WERI-Rb-1 (cell line): ENCODE measurements at regions not wholly inside any gene's neighbourhood (a gene's known extent, or its start where the extent isn't known, plus 50 kb on each side); places are given as distances from the start of the nearest gene placed in this dataset.

Experiments used
- DNase-seq: peaks from one replicate; pipeline ENCODE4 v3.0.0-alpha.2; 2020
- H3K27ac ChIP-seq: fragments of 250-450 bp; sonication (Bioruptor Pico); 2 replicates; pipeline ENCODE4 v1.5.1; 2020; ENCODE audit warnings: mild to moderate bottlenecking, moderate library complexity
- H3K27me3 ChIP-seq: fragments of 250-450 bp; sonication (Bioruptor Pico); 2 replicates; pipeline ENCODE4 v1.5.1; 2021; ENCODE audit warnings: mild to moderate bottlenecking, low read depth, moderate library complexity; ENCODE audit not compliant: insufficient read depth, severe bottlenecking
- H3K36me3 ChIP-seq: fragments of 250-450 bp; sonication (Bioruptor Pico); 2 replicates; pipeline ENCODE4 v1.5.1; 2020; ENCODE audit warnings: mild to moderate bottlenecking, moderate library complexity
- H3K4me3 ChIP-seq: 2 replicates; pipeline ENCODE4 v1.5.1; 2011; ENCODE audit warnings: low read depth, mild to moderate bottlenecking, control low read depth, low read length
- H3K9me3 ChIP-seq: fragments of 250-450 bp; sonication (Bioruptor Pico); 2 replicates; pipeline ENCODE4 v1.5.1; 2021; ENCODE audit warnings: mild to moderate bottlenecking, moderate library complexity; ENCODE audit not compliant: severe bottlenecking
- TF ChIP-seq, protein P1 (sequence below): IDR thresholded peaks from 2 replicates; pipeline ENCODE4 v1.5.1; 2011; ENCODE audit warnings: low read depth, mild to moderate bottlenecking, control low read depth, inconsistent platforms, low read length

DNA sequence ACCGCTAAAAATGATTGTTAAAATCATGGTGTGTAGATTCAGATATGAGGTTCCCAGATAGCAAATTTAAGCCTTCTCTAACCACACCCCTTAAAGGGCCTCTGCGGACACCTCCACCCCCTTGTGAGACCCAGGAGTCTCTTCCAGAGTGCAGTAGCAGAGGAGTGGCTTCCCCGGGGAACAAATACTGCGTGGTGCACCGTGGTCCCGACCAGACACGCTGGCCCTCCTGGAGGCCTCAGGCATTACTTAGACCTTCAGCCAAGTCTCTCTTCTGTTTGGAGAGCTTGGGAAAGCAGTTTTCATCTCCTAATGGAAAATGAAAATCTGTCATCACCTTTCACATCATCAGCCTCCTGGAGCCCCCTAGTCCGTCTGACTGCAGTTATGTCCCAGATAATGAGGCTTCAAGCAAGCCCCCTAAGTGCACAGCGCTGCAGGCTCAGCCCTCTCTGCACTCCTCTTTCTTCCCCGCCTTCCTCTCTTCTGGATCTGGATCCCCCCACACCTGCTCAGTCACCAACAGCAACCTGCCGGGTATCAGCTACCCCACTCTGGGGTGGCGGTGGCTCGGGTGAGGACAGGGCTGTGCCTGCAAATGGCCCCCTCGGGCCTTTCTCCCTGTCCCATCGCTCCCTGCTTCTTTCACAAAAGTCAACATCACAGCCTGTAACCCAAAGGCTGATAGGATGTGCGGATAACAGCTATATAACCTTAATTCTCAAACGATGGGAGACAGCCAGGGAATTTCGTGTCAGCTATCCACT lies 58.8 kb upstream of the TAGAP start:
- TF ChIP-seq, protein P1, sequence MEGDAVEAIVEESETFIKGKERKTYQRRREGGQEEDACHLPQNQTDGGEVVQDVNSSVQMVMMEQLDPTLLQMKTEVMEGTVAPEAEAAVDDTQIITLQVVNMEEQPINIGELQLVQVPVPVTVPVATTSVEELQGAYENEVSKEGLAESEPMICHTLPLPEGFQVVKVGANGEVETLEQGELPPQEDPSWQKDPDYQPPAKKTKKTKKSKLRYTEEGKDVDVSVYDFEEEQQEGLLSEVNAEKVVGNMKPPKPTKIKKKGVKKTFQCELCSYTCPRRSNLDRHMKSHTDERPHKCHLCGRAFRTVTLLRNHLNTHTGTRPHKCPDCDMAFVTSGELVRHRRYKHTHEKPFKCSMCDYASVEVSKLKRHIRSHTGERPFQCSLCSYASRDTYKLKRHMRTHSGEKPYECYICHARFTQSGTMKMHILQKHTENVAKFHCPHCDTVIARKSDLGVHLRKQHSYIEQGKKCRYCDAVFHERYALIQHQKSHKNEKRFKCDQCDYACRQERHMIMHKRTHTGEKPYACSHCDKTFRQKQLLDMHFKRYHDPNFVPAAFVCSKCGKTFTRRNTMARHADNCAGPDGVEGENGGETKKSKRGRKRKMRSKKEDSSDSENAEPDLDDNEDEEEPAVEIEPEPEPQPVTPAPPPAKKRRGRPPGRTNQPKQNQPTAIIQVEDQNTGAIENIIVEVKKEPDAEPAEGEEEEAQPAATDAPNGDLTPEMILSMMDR: no peak
- H3K4me3 ChIP-seq: no peak overlapping the region
- no peaks in the 10 kb centered on the region for H3K9me3 ChIP-seq
- H3K27me3 ChIP-seq: no peaks in the 10 kb centered on the region
- no peaks in the 10 kb centered on the region for H3K36me3 ChIP-seq
- DNase-seq: no peak
- no peak overlapping the region for H3K27ac ChIP-seq

- H3K4me3 ChIP-seq: no peak overlapping the region
- no peaks in the 10 kb centered on the region for H3K36me3 ChIP-seq
- TF ChIP-seq, protein P1: no peak
- no peak for DNase-seq
- H3K27ac ChIP-seq: no peak overlapping the region
- H3K27me3 ChIP-seq: no peaks in the 10 kb centered on the region
- H3K9me3 ChIP-seq: no peaks in the 10 kb centered on the region
Measured at GRCh38 chr6:159102373-159103160, 57.8 kb upstream of the TAGAP start.

DNA sequence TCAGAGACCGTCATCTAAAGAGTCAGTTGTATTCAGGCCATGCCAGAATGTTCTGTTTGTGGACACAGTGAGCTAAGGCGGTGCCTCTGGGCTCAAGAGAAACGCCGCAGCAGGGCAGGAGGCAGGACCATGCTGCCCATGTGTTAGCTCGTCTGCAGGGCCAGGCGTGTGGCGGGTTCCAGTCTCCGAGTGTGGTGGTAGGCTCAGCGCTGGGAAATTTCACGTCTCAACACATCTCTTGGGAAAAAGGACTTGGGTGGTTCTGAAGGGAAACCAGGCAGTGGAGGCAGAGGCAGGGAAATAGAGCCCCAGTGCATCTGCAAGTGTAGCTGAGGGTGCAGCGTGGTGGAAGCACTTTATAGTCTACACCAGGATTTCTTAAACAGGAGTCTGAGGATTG lies 56.9 kb upstream of the TAGAP start:
- no peaks in the 10 kb centered on the region for H3K36me3 ChIP-seq
- no peak overlapping the region for H3K27ac ChIP-seq
- H3K9me3 ChIP-seq: no peaks in the 10 kb centered on the region
- H3K27me3 ChIP-seq: no peaks in the 10 kb centered on the region
- TF ChIP-seq, protein P1: no peak
- no peak overlapping the region for H3K4me3 ChIP-seq
- DNase-seq: no peak

- no peak for DNase-seq
- Histone ChIP-seq H3K27ac (no peak overlapping the region), H3K27me3 (no peaks in the 10 kb centered on the region), H3K4me3 (no peak overlapping the region), H3K36me3 (no peaks in the 10 kb centered on the region), H3K9me3 (no peaks in the 10 kb centered on the region)
- TF ChIP-seq, protein P1: no peak
Measured at GRCh38 chr6:159100395-159101182, 55.8 kb upstream of the TAGAP start.

GRCh38 chr6:159099961-159100360 lies 55.2 kb upstream of the TAGAP start:
- Histone ChIP-seq H3K27me3 (no peaks in the 10 kb centered on the region), H3K4me3 (no peak overlapping the region), H3K9me3 (no peaks in the 10 kb centered on the region), H3K36me3 (no peaks in the 10 kb centered on the region), H3K27ac (no peak overlapping the region)
- no peak for DNase-seq
- TF ChIP-seq, protein P1: no peak
